Brain microvascular endothelial cell (primary cell): ENCODE measurements at regions not wholly inside any gene's neighbourhood (a gene's known extent, or its start where the extent isn't known, plus 50 kb on each side); places are given as distances from the start of the nearest gene placed in this dataset.

ENCODE experiments used
- DNase-seq: peaks from one replicate; pipeline ENCODE4 v3.0.0-alpha.2; 2020
- H3K27ac ChIP-seq: fragments of 250-450 bp; sonication (Bioruptor Pico); 2 replicates; pipeline ENCODE4 v1.5.1; 2020; ENCODE audit warnings: mild to moderate bottlenecking, moderate library complexity
- H3K27me3 ChIP-seq: fragments of 250-450 bp; sonication (Bioruptor Pico); replicated peaks from 2 replicates; pipeline ENCODE4 v1.5.1; 2020; ENCODE audit warnings: mild to moderate bottlenecking
- H3K36me3 ChIP-seq: fragments of 250-450 bp; sonication (Bioruptor Pico); replicated peaks from 2 replicates; pipeline ENCODE4 v1.5.1; 2020; ENCODE audit warnings: mild to moderate bottlenecking
- H3K4me3 ChIP-seq: 2 replicates; pipeline ENCODE4 v1.5.1; 2011; ENCODE audit warnings: low read depth, mild to moderate bottlenecking, control low read depth, low read length, moderate library complexity
- CTCF ChIP-seq: IDR thresholded peaks from 2 replicates; pipeline ENCODE4 v1.5.1; 2011; ENCODE audit warnings: low read depth, mild to moderate bottlenecking, moderate library complexity, low read length, control low read depth, inconsistent platforms; ENCODE audit errors: missing control alignments
- in situ Hi-C: cut with HindIII; loops from 2 replicates; pipeline ENCODE4 v1.10.0; 2017; ENCODE audit warnings: low sequenced_read_pairs, low pct_ligation_motif_present

- Histone ChIP-seq H3K4me3 (no peak overlapping the region), H3K27ac (no peak overlapping the region), H3K36me3 (no peaks in the 10 kb centered on the region), H3K27me3 (no peaks in the 10 kb centered on the region)
- in situ Hi-C loops: no loop called here
- no peak for TF ChIP-seq CTCF
- no peak for DNase-seq
Observed at GRCh38 chr22:49689255-49689770, 138.4 kb downstream of the BRD1 start.

- in situ Hi-C loops: no loop called here
- no peak for TF ChIP-seq CTCF
- no peaks in the 10 kb centered on the region for H3K36me3 ChIP-seq
- no peak overlapping the region for H3K27ac ChIP-seq
- no peaks in the 10 kb centered on the region for H3K27me3 ChIP-seq
- H3K4me3 ChIP-seq: no peak overlapping the region
- DNase-seq: no peak
Observed at GRCh38 chr22:49688516-49689254, 139.0 kb downstream of the BRD1 start.

- no peak for TF ChIP-seq CTCF
- H3K36me3 ChIP-seq: no peaks in the 10 kb centered on the region
- in situ Hi-C loops: no loop called here
- H3K4me3 ChIP-seq: no peak overlapping the region
- DNase-seq: no peak
- H3K27ac ChIP-seq: no peak overlapping the region
- H3K27me3 ChIP-seq: no peaks in the 10 kb centered on the region
Observed at GRCh38 chr22:49687786-49688515, 139.7 kb downstream of the BRD1 start.

- in situ Hi-C loops: no loop called here
- Histone ChIP-seq H3K27ac (no peak overlapping the region), H3K36me3 (no peaks in the 10 kb centered on the region), H3K4me3 (no peak overlapping the region), H3K27me3 (no peaks in the 10 kb centered on the region)
- no peak for DNase-seq
- no peak for TF ChIP-seq CTCF
Observed at GRCh38 chr22:49687333-49687732, 140.3 kb downstream of the BRD1 start.

- no peak for DNase-seq
- H3K4me3 ChIP-seq: no peak overlapping the region
- TF ChIP-seq CTCF: no peak
- H3K27ac ChIP-seq: no peak overlapping the region
- no peaks in the 10 kb centered on the region for H3K36me3 ChIP-seq
- in situ Hi-C loops: no loop called here
- H3K27me3 ChIP-seq: no peaks in the 10 kb centered on the region
Observed at GRCh38 chr22:49686495-49687219, 141.0 kb downstream of the BRD1 start.
